Heart left ventricle (tissue), 16 donors: ENCODE measurements at regions not wholly inside any gene's neighbourhood (a gene's known extent, or its start where the extent isn't known, plus 50 kb on each side); places are given as distances from the start of the nearest gene placed in this dataset.
A peak's percentile ranks its signal among the peaks of the same experiment; 100 is the strongest.

Experiments used
- ATAC-seq, 4 donors: fragments of 200-7000 bp; cut with Tn5 transposase; one replicate each; pipeline ENCODE4 v1.9.1; 2020 to 2022; ENCODE audit warnings: moderate library complexity in 4 of 4, mild to moderate bottlenecking in 3 of 4, moderate number of reproducible peaks in 1 of 4
- DNase-seq, 5 donors: peaks; one replicate each; pipeline ENCODE4 v3.0.0-alpha.2; 2020
- H3K27ac ChIP-seq, 12 donors: fragments of 200-600 bp; sonication (generic) in 4 of 12; one replicate each; pipeline versions ENCODE4 v1.5.0 to v1.8.0; 2016 to 2022; ENCODE audit warnings: mild to moderate bottlenecking in 2 of 12
- H3K27me3 ChIP-seq, 9 donors: fragments of 200-600 bp; sonication (generic) in 2 of 9; one replicate each; pipeline versions ENCODE4 v1.5.1 to v1.8.0; 2016 to 2022; ENCODE audit warnings: mild to moderate bottlenecking in 3 of 9
- H3K36me3 ChIP-seq, 9 donors: fragments of 200-600 bp; sonication (generic) in 2 of 9; one replicate each; pipeline versions ENCODE4 v1.5.0 to v1.8.0; 2018 to 2022; ENCODE audit warnings: mild to moderate bottlenecking in 2 of 9
- H3K4me1 ChIP-seq, 12 donors: fragments of 200-600 bp; sonication (generic) in 4 of 12; one replicate each; pipeline versions ENCODE4 v1.5.0 to v1.8.0; 2016 to 2022; ENCODE audit warnings: mild to moderate bottlenecking in 3 of 12
- H3K4me3 ChIP-seq, 12 donors: fragments of 200-600 bp; sonication (generic) in 4 of 12; one replicate each; pipeline versions ENCODE4 v1.5.0 to v1.8.0; 2017 to 2022; ENCODE audit warnings: mild to moderate bottlenecking in 9 of 12, moderate library complexity in 4 of 12
- H3K9me3 ChIP-seq, 12 donors: fragments of 200-600 bp; sonication (generic) in 4 of 12; one replicate each; pipeline versions ENCODE4 v1.5.0 to v1.8.0; 2016 to 2022; ENCODE audit warnings: mild to moderate bottlenecking in 1 of 12
- CTCF ChIP-seq, 12 donors: fragments of 200-600 bp; sonication (generic) in 4 of 12; IDR thresholded peaks; one replicate each; pipeline versions ENCODE4 v1.5.0 to v1.8.0; 2018 to 2022; ENCODE audit warnings: antibody characterized with exemption in 12 of 12, mild to moderate bottlenecking in 5 of 12
- POLR2A ChIP-seq, 2 donors: fragments of 450-650 bp; IDR thresholded peaks; one replicate each; pipeline ENCODE4 v1.6.1; 2017; ENCODE audit warnings: antibody characterized with exemption in 2 of 2, mild to moderate bottlenecking in 2 of 2, moderate library complexity in 2 of 2
- WGBS, 4 donors: extraction: QIAGEN DNeasy Blood & Tissue Kit in 2 of 4; methylation state at CpG; one replicate each; pipeline versions ENCODE4 v1.1.5 to v1.1.7; 2013 to 2018; 5-methylcytosine and 5-hydroxymethylcytosine counted together
- intact Hi-C, 10 donors: fragments of 100-400 bp; cut with DNase I; formaldehyde crosslinking; loops; one replicate each; pipeline versions ENCODE4 v1.11.1 to v1.14.2; 2022
- donor health status: ischemic (EF 13 %, LVEDD 7.1; RV severe dilation, severe dysfunction).
- donor health status: healthy with polysubstance abuse.
- donor health status: DM: no; HTN: yes; CAD: no.
- donor health status: DM: no; HTN: no; CAD: no.
- donor health status: ischemic (EF 25% LVEDD 6.9; RV normal size, moderate dysfunction).
- donor health status: ischemic (EF 25% LVEDD 5.7; RV mildly dilated, moderate dysfunction).
- donor health status: healthy.
- donor health status: DM: yes; HTN: yes; CAD: no.
- donor health status: ischemic (EF 35%, LVEDD 5.7; RV mildly dilated, moderate dysfunction).
- donor health status: nonischemic (EF 11% LVEDD 7.7; RV severe dilation, severe dysfunction).
- donor health status: DM: yes; HTN: yes; CAD: no.
- donor health status: PGD.
- donor health status: ischemic (EF 29% LVEDD 5.4; RV normal size, mild dysfunction).
- donor health status: nonischemic (EF 23%, LVEDD 6.1; RV moderate dilation, normal function).

- DNase-seq (no peak), ATAC-seq (no peak)
- Histone ChIP-seq H3K27me3 (peaks cover 0 to 26% (median 0%) of the 10 kb centered on the region in 9 donors), H3K9me3 (peaks cover 0 to 3% (median 0%) of the 10 kb centered on the region in 12 donors), H3K27ac (no peak overlapping the region), H3K4me1 (peaks cover 0 to 24% (median 0%) of the 10 kb centered on the region in 12 donors), H3K36me3 (no peaks in the 10 kb centered on the region), H3K4me3 (no peak overlapping the region)
- intact Hi-C loops = loop anchor here in 2 of 10 donors (5.0 to 10.0 kb wide), 2 partner anchors 199 to 201 kb away; no protein-coding TSS in a partner anchor
- TF ChIP-seq CTCF (IDR thresholded peaks at IDR 0.05) (no peak), POLR2A (IDR thresholded peaks at IDR 0.05) (no peak)
Observed at GRCh38 chr1:94603663-94604062, 62.1 kb upstream of the F3 start.

DNA sequence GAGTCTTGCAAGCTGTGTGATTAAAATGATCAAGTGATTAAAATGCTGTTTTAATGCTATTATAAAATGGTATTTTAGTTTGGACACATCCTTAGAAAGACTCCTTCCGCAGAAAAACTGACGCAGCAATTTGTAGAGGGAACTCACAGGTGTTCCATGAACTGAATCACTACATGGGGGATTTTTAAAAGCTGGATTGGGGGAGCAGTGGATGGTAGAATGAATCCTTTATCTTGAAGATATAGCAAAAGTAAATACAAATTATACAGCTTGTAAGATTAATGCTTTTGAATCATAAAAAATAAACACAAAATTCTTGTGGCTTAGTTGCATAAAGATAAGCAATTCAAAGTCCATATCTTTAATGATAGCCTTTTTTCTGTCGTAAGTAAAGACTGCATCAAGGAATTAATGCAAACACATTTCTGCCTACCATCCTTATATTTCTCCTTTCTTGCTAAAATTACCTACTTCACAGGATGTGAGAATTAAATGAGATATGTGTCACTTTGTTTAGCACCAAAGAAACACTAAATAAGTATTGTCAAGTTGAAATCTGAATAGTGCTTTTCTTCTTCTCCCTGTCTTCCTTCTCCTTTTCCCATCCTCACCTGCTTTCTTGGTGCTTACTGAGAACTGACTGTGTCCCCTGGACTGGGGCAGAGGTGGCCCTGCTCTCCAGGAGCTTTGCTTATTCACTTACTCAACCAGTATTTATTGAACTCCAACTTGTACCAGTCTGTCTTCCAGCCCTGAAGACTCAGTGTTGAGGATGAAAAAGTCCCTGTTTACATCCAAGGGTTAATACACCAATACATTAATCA is 61.5 kb upstream of the F3 start:
- 80 to 90% (median 82%) methylated on average over 3 of the region's 3 CpGs for WGBS, 4 donors
- peak overlapping the region in 1 of 12 donors; percentile 26 for H3K4me3 ChIP-seq
- ATAC-seq = no peak
- intact Hi-C loops = loop anchor here in 2 of 10 donors (5.0 to 10.0 kb wide), 2 partner anchors 199 to 202 kb away; no protein-coding TSS in a partner anchor
- no peaks in the 10 kb centered on the region for H3K36me3 ChIP-seq
- no peak for TF ChIP-seq CTCF (IDR thresholded peaks at IDR 0.05)
- TF ChIP-seq POLR2A (IDR thresholded peaks at IDR 0.05) = no peak
- peaks cover 0 to 26% (median 0%) of the 10 kb centered on the region in 9 donors for H3K27me3 ChIP-seq
- peaks cover 0 to 3% (median 0%) of the 10 kb centered on the region in 12 donors for H3K9me3 ChIP-seq
- peaks cover 0 to 24% (median 0%) of the 10 kb centered on the region in 12 donors for H3K4me1 ChIP-seq
- H3K27ac ChIP-seq = no peak overlapping the region
- no peak for DNase-seq

GRCh38 chr1:94602316-94602715 is 60.8 kb upstream of the F3 start:
- ATAC-seq (no peak), DNase-seq (no peak)
- intact Hi-C loops = loop anchor here in 2 of 10 donors (5.0 to 10.0 kb wide), 2 partner anchors 200 to 202 kb away; no protein-coding TSS in a partner anchor
- Histone ChIP-seq H3K9me3 (peaks cover 0 to 3% (median 0%) of the 10 kb centered on the region in 12 donors), H3K36me3 (no peaks in the 10 kb centered on the region), H3K4me3 (peak overlapping the region in 1 of 12 donors; percentile 26), H3K4me1 (peaks cover 0 to 24% (median 0%) of the 10 kb centered on the region in 12 donors), H3K27me3 (peaks cover 0 to 26% (median 0%) of the 10 kb centered on the region in 9 donors), H3K27ac (no peak overlapping the region)
- 54 to 70% (median 56%) methylated on average over 7 to 9 of the region's 9 CpGs for WGBS, 4 donors
- TF ChIP-seq CTCF (IDR thresholded peaks at IDR 0.05) = no peak
- TF ChIP-seq POLR2A (IDR thresholded peaks at IDR 0.05) = no peak

DNA sequence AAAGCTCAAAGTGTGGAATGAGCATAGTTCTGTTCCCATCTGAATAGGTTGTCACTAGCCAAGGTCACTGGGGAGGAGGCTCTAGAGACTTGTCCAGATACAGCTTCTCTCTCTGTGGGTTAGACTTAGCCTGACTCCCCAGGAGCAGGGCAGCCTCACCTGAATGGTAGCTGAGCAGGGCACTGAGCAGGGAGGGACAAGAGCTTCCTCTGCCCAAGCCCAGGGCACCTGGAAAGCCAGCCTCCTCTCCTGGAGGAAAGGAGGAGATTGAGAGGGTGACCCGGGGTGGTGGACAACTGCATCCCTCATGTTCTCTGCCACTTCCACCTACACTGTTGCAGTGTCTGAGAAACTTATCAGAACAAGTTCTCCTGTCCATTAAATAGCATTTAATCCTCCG is 59.0 kb upstream of the F3 start:
- no peak for TF ChIP-seq POLR2A (IDR thresholded peaks at IDR 0.05)
- TF ChIP-seq CTCF (IDR thresholded peaks at IDR 0.05) = no peak
- ATAC-seq (no peak), DNase-seq (no peak)
- Histone ChIP-seq H3K27me3 (peaks cover 0 to 26% (median 0%) of the 10 kb centered on the region in 9 donors), H3K36me3 (no peaks in the 10 kb centered on the region), H3K4me3 (no peak overlapping the region), H3K9me3 (peaks cover 0 to 3% (median 0%) of the 10 kb centered on the region in 12 donors), H3K27ac (no peak overlapping the region), H3K4me1 (peaks cover 0 to 24% (median 0%) of the 10 kb centered on the region in 12 donors)
- 60 to 80% (median 70%) methylated on average over 2 of the region's 2 CpGs for WGBS, 4 donors
- intact Hi-C loops = loop anchor here in 2 of 10 donors (5.0 to 10.0 kb wide), 2 partner anchors 202 to 204 kb away; no protein-coding TSS in a partner anchor
